Common myeloid progenitor, CD34-positive (primary cell): ENCODE measurements at regions not wholly inside any gene's neighbourhood (a gene's known extent, or its start where the extent isn't known, plus 50 kb on each side); places are given as distances from the start of the nearest gene placed in this dataset.

Experiments used
- CTCF ChIA-PET: fragments of 350-600 bp; sonication (Branson Sonifier 250); formaldehyde crosslinking; loops from one replicate; lab custom pipeline; 2021; ENCODE audit warnings: antibody characterized with exemption; lab: Charles Lee
- POLR2A ChIA-PET: fragments of 350-600 bp; sonication (Branson Sonifier 250); formaldehyde crosslinking; loops from one replicate; lab custom pipeline; 2021; ENCODE audit warnings: antibody characterized with exemption; lab: Charles Lee
- DNase-seq, 3 donors: peaks; one replicate each; pipeline versions ENCODE4 v3.0.0 to v3.0.0-alpha.2; 2013
- H3K27ac ChIP-seq, 2 experiments: 1 replicate in 1 of 2; 2 replicates in 1 of 2; pipeline ENCODE4 v1.7.0; 2013; ENCODE audit warnings: inconsistent platforms in 2 of 2, low read length in 2 of 2, mild to moderate bottlenecking in 2 of 2, low read depth in 1 of 2, moderate library complexity in 1 of 2; ENCODE audit not compliant: severe bottlenecking in 2 of 2, insufficient read depth in 1 of 2, poor library complexity in 1 of 2
- H3K27me3 ChIP-seq, 5 experiments: replicated peaks in 2 of 5; 1 replicate in 3 of 5; 2 replicates in 2 of 5; pipeline versions ENCODE4 v1.6.1 to v1.7.0; 2013; ENCODE audit warnings: low read length in 4 of 5, mild to moderate bottlenecking in 2 of 5, moderate library complexity in 2 of 5, inconsistent platforms in 1 of 5; ENCODE audit not compliant: insufficient read depth in 5 of 5, control insufficient read depth in 4 of 5
- H3K36me3 ChIP-seq, 4 experiments: 1 replicate in 2 of 4; 2 replicates in 2 of 4; pipeline versions ENCODE4 v1.6.1 to v1.7.0; 2013; ENCODE audit warnings: low read length in 3 of 4, control low read depth in 1 of 4, mild to moderate bottlenecking in 1 of 4; ENCODE audit not compliant: control insufficient read depth in 4 of 4, insufficient read depth in 4 of 4
- H3K4me1 ChIP-seq, 4 experiments: 1 replicate in 3 of 4; 2 replicates in 1 of 4; pipeline versions ENCODE4 v1.6.1 to v1.7.1; 2013; ENCODE audit warnings: low read length in 3 of 4, mild to moderate bottlenecking in 3 of 4, control low read depth in 1 of 4, inconsistent platforms in 1 of 4, moderate library complexity in 1 of 4; ENCODE audit not compliant: control insufficient read depth in 4 of 4, insufficient read depth in 4 of 4; ENCODE audit errors: control extremely low read depth in 1 of 4
- H3K4me3 ChIP-seq, 7 experiments: 1 replicate in 4 of 7; 2 replicates in 3 of 7; pipeline versions ENCODE4 v1.5.1 to v1.7.0; 2013; ENCODE audit warnings: mild to moderate bottlenecking in 7 of 7, low read length in 6 of 7, moderate library complexity in 6 of 7, inconsistent platforms in 2 of 7, low read depth in 2 of 7, control low read depth in 1 of 7; ENCODE audit not compliant: insufficient read depth in 4 of 7, control insufficient read depth in 1 of 7; ENCODE audit errors: extremely low read depth in 1 of 7
- H3K9me3 ChIP-seq, 5 experiments: 1 replicate in 4 of 5; 2 replicates in 1 of 5; pipeline versions ENCODE4 v1.6.1 to v1.7.1; 2013; ENCODE audit warnings: low read length in 4 of 5, mild to moderate bottlenecking in 2 of 5, inconsistent platforms in 1 of 5, low read depth in 1 of 5, moderate library complexity in 1 of 5; ENCODE audit not compliant: control insufficient read depth in 4 of 5, insufficient read depth in 2 of 5; ENCODE audit errors: control extremely low read depth in 1 of 5
- WGBS: methylation state at CpG from one replicate; pipeline ENCODE4 v1.1.5; 2013; ENCODE audit not compliant: insufficient coverage; 5-methylcytosine and 5-hydroxymethylcytosine counted together

- no peak for DNase-seq
- no peak overlapping the region for H3K4me3 ChIP-seq
- H3K9me3 ChIP-seq: no peaks in the 10 kb centered on the region
- H3K27ac ChIP-seq: no peak overlapping the region
- CTCF ChIA-PET: no interaction called here
- H3K36me3 ChIP-seq: no peaks in the 10 kb centered on the region
- peaks cover 0 to 17% (median 0%) of the 10 kb centered on the region in 5 experiments for H3K27me3 ChIP-seq
- 91% methylated on average over 5 of the region's 6 CpGs for WGBS
- POLR2A ChIA-PET: no interaction called here
- no peaks in the 10 kb centered on the region for H3K4me1 ChIP-seq
Measured at GRCh38 chr15:29903785-29904464, 81.7 kb upstream of the TJP1 start.

- ChIA-PET CTCF (no interaction called here), POLR2A (no interaction called here)
- no peaks in the 10 kb centered on the region for H3K9me3 ChIP-seq
- no CpG with 5 or more reads among the region's 2 CpGs for WGBS
- H3K4me3 ChIP-seq: no peak overlapping the region
- H3K27ac ChIP-seq: no peak overlapping the region
- no peaks in the 10 kb centered on the region for H3K36me3 ChIP-seq
- peaks cover 0 to 17% (median 3%) of the 10 kb centered on the region in 5 experiments for H3K27me3 ChIP-seq
- no peak for DNase-seq
- H3K4me1 ChIP-seq: no peaks in the 10 kb centered on the region
Measured at GRCh38 chr15:29903028-29903427, 80.8 kb upstream of the TJP1 start.

GRCh38 chr15:29900237-29901189, 78.2 kb upstream of the TJP1 start:
- no peaks in the 10 kb centered on the region for H3K4me1 ChIP-seq

GRCh38 chr15:29896062-29896461, 73.8 kb upstream of the TJP1 start:
- Histone ChIP-seq H3K36me3 (no peaks in the 10 kb centered on the region), H3K27ac (no peak overlapping the region), H3K4me3 (no peak overlapping the region), H3K9me3 (peaks cover 0 to 7% (median 2%) of the 10 kb centered on the region in 5 experiments), H3K27me3 (peaks cover 0 to 13% (median 3%) of the 10 kb centered on the region in 5 experiments), H3K4me1 (no peaks in the 10 kb centered on the region)
- ChIA-PET POLR2A (no interaction called here), CTCF (no interaction called here)
- no peak for DNase-seq
- whole genome bisulfite sequencing: 100% methylated on average over 1 of the region's 2 CpGs

More at GRCh38 chr15:29900237-29901189, 78.2 kb upstream of the TJP1 start:
- DNase-seq: no peak
- Histone ChIP-seq H3K27ac (no peak overlapping the region), H3K27me3 (peaks cover 0 to 17% (median 3%) of the 10 kb centered on the region in 5 experiments), H3K36me3 (no peaks in the 10 kb centered on the region), H3K4me3 (no peak overlapping the region), H3K9me3 (peaks cover 0 to 7% (median 0%) of the 10 kb centered on the region in 5 experiments)
- CTCF ChIA-PET: no interaction called here
- POLR2A ChIA-PET: no interaction called here
- 94% methylated on average over 7 of the region's 7 CpGs for WGBS

- WGBS: 100% methylated on average over 1 of the region's 2 CpGs
- DNase-seq: no peak
Measured at GRCh38 chr15:29891096-29891457, 68.8 kb upstream of the TJP1 start.

GRCh38 chr15:29890336-29891095, 68.2 kb upstream of the TJP1 start:
- H3K4me1 ChIP-seq: no peaks in the 10 kb centered on the region
- 71% methylated on average over 4 of the region's 6 CpGs for WGBS
- no peak overlapping the region for H3K4me3 ChIP-seq
- no peak for DNase-seq
- H3K36me3 ChIP-seq: no peaks in the 10 kb centered on the region
- peaks cover 0 to 3% (median 0%) of the 10 kb centered on the region in 5 experiments for H3K9me3 ChIP-seq
- H3K27ac ChIP-seq: no peak overlapping the region
- ChIA-PET POLR2A (no interaction called here), CTCF (no interaction called here)
- H3K27me3 ChIP-seq: peaks cover 3 to 44% (median 6%) of the 10 kb centered on the region in 5 experiments

More at GRCh38 chr15:29891096-29891457, 68.8 kb upstream of the TJP1 start:
- ChIA-PET CTCF (no interaction called here), POLR2A (no interaction called here)
- no peaks in the 10 kb centered on the region for H3K36me3 ChIP-seq
- H3K4me1 ChIP-seq: no peaks in the 10 kb centered on the region
- H3K27ac ChIP-seq: no peak overlapping the region
- peaks cover 3 to 42% (median 6%) of the 10 kb centered on the region in 5 experiments for H3K27me3 ChIP-seq
- H3K9me3 ChIP-seq: peaks cover 0 to 3% (median 0%) of the 10 kb centered on the region in 5 experiments
- H3K4me3 ChIP-seq: no peak overlapping the region
